GM06990 (cell line): ENCODE measurements at regions not wholly inside any gene's neighbourhood (a gene's known extent, or its start where the extent isn't known, plus 50 kb on each side); places are given as distances from the start of the nearest gene placed in this dataset.
"Not testable (repeated sequence)": the region's sequence is repeated elsewhere in the genome, so short reads cannot be mapped to it uniquely, and the experiment has no call there.

Source experiments
- DNase-seq: peaks from one replicate; pipeline ENCODE4 v3.0.0-alpha.2; 2011; ENCODE audit not compliant: insufficient read length; ENCODE audit errors: extremely low read depth
- H3K27me3 ChIP-seq: replicated peaks from 2 replicates; pipeline ENCODE4 v1.6.0; 2011; ENCODE audit warnings: low read length; ENCODE audit not compliant: control insufficient read depth, insufficient read depth
- H3K36me3 ChIP-seq: 2 replicates; pipeline ENCODE4 v1.5.1; 2011; ENCODE audit warnings: low read length; ENCODE audit not compliant: control insufficient read depth, insufficient read depth
- H3K4me3 ChIP-seq: replicated peaks from 2 replicates; pipeline ENCODE4 v1.5.1; 2011; ENCODE audit warnings: low read depth, mild to moderate bottlenecking, control low read depth, low read length
- CTCF ChIP-seq: IDR thresholded peaks from 2 replicates; pipeline ENCODE4 v1.5.1; 2011; ENCODE audit warnings: low read length, control low read depth, mild to moderate bottlenecking, inconsistent platforms; ENCODE audit not compliant: insufficient read depth, poor library complexity, severe bottlenecking

- no peak overlapping the region for H3K4me3 ChIP-seq
- H3K36me3 ChIP-seq: no peaks in the 10 kb centered on the region
- DNase-seq: no peak
- no peak for TF ChIP-seq CTCF
- no peaks in the 10 kb centered on the region for H3K27me3 ChIP-seq
Measured at GRCh38 chr6:141764388-141764787, 368.3 kb upstream of the GJE1 start.

- Histone ChIP-seq H3K36me3 (no peaks in the 10 kb centered on the region), H3K4me3 (no peak overlapping the region), H3K27me3 (no peaks in the 10 kb centered on the region)
- no peak for DNase-seq
- no peak for TF ChIP-seq CTCF
Measured at GRCh38 chr6:141758430-141758829, 374.3 kb upstream of the GJE1 start.

GRCh38 chr6:141753180-141753579, 379.5 kb upstream of the GJE1 start:
- DNase-seq: no peak
- no peaks in the 10 kb centered on the region for H3K27me3 ChIP-seq
- no peak for TF ChIP-seq CTCF
- H3K36me3 ChIP-seq: no peaks in the 10 kb centered on the region
- H3K4me3 ChIP-seq: no peak overlapping the region

- Histone ChIP-seq H3K4me3 (no peak overlapping the region), H3K36me3 (no peaks in the 10 kb centered on the region), H3K27me3 (no peaks in the 10 kb centered on the region)
- DNase-seq: no peak
- no peak for TF ChIP-seq CTCF
Measured at GRCh38 chr6:141752677-141753076, 380.0 kb upstream of the GJE1 start.

- H3K27me3 ChIP-seq, H3K36me3 ChIP-seq, H3K4me3 ChIP-seq, DNase-seq: not testable (repeated sequence)
Measured at GRCh38 chr6:141746324-141746723, 386.4 kb upstream of the GJE1 start.

- no peak for TF ChIP-seq CTCF
- no peaks in the 10 kb centered on the region for H3K36me3 ChIP-seq
- no peak overlapping the region for H3K4me3 ChIP-seq
- no peaks in the 10 kb centered on the region for H3K27me3 ChIP-seq
- DNase-seq: no peak
Measured at GRCh38 chr6:141744971-141745370, 387.8 kb upstream of the GJE1 start.
